ENCODE measurements at regions not wholly inside any gene's neighbourhood (a gene's known extent, or its start where the extent isn't known, plus 50 kb on each side); places are given as distances from the start of the nearest gene placed in this dataset.

DNA sequence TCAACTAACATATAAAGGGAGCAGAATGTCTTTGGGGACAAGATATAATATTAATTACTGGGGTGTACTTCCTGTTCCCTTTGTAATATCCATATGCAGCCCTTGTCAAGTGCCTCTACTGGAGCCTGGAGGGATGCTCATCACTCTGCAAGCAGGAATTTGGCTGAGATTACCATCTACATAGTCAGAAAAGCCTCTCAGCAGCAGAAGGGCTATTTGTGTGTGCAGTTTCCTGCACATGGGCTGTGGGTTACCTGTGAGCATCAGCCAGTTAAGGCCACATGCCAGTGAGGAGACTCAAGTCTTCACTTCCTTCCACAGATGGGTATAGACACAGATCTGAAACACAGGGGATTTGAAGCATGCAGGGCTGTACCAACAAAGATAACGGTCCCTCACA is 278.1 kb upstream of the PLSCR5 start:
- TF ChIP-seq POLR2AphosphoS5 (IDR thresholded peaks at IDR 0.05; ENCODE audit: low read depth, low read length) (no peak), TAF1 (IDR thresholded peaks at IDR 0.05; ENCODE audit: low read depth, low read length) (no peak), POLR2A (IDR thresholded peaks at IDR 0.05; ENCODE audit: low read depth, low read length) (no peak), POU2F2 (IDR thresholded peaks at IDR 0.05; ENCODE audit: low read depth, low read length) (no peak), PAX5 (IDR thresholded peaks at IDR 0.05; ENCODE audit: insufficient read depth, low read length, severe bottlenecking) (no peak), SPI1 (IDR thresholded peaks at IDR 0.05; ENCODE audit: low read depth, low read length) (no peak)

Measured in GM12891 (cell line).